CD4-positive, alpha-beta T cell treated with Interleukin-15 for 1 hour (primary cell): ENCODE measurements at regions not wholly inside any gene's neighbourhood (a gene's known extent, or its start where the extent isn't known, plus 50 kb on each side); places are given as distances from the start of the nearest gene placed in this dataset.

ENCODE experiments used
- DNase-seq: peaks from one replicate; pipeline ENCODE4 v3.0.0-alpha.2; 2020

DNA sequence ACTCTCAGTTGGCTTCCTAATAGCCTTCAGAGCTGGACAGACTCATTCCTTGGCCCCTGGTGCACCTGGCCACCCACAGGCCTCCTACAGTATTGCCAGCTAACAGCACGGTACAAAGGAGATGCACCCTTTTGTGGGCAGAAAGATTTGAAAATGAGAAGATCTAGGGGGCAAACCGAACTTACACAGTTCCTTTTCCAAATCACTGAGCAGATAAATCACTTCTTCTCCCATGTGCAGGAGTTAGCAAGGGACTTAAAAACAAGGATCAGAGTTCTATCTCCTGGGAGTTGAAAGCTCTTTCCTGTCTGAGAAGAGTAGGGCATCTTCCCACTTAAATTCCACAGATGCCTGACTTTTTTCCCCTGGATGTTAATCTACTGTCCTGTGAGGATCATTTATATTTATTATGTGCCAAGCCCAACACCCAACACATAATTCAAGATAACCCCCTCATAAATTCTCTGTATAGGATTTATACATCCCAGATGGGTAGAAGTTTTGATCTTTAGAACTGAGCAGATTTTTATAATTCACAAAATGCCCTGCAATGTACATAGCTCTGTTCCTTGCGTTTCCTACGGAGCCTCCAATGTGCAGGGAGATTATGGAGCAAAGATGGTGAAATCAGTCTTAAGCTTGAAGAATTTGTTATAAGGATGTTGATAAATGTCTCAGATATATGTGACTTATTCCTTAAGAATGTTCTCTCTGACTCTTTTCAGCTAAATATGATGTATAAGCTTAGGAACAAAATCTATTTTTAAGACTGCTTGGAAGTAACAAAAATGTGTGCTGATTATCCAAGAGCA lies 207.2 kb upstream of the DAPK1 start:
- no peak for DNase-seq

DNA sequence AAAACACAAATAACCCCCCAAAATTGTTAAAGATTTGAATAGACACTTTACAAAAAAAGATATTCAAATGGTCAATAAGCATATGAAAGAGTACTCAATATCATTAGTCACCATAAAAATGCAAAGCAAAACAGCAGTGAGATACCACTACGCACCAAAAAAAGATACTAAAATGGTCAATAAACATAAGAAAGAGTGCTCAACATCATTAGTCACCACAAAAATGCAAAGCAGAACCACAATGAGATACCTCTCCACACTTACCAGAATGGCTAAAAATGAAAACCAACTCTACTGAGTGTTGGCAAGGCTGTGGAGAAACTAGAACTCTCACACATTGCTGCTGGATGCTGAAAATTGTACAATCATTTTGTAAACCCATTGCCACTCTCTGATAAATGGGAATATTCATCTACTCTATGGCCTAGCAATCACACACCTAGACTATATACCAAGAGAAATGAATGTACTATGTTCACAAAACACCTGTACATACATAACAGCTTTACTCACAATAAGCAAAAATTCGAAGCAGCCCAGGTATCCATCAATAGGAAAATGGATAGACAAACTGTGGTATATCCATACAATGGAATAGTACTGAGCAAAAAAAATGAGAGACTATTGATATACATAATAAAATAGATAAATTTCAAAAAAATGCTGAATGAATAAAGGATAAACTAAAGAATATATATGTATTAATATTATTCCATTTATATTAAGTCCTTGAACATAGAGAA lies 205.0 kb upstream of the DAPK1 start:
- DNase-seq: no peak

- no peak for DNase-seq
These were observed 203.5 kb upstream of the DAPK1 start for GRCh38 chr9:87294126-87294525.

- no peak for DNase-seq
These were observed 196.8 kb upstream of the DAPK1 start for GRCh38 chr9:87300915-87301314.

GRCh38 chr9:87301371-87301770 lies 196.3 kb upstream of the DAPK1 start:
- no peak for DNase-seq

DNA sequence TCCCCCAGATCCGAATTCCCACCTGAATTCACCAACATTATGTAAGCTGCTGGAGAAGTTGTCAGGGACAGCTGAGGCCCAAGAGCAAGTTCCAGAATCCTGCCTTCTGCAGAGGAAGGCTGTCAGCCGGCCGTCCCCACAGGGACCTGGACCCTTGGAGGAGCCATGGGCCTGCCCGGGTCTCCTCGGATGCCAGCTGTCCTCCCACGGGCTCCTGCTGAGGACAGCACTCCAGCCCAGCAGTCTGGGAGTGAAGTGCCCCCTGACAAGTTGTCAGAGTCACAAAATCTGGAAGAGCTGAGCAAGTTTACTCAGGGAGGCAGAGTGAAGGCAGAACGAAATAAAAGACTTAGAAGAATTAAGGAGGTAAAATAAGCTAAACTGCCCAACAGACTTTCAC lies 192.5 kb upstream of the DAPK1 start:
- DNase-seq: no peak

DNA sequence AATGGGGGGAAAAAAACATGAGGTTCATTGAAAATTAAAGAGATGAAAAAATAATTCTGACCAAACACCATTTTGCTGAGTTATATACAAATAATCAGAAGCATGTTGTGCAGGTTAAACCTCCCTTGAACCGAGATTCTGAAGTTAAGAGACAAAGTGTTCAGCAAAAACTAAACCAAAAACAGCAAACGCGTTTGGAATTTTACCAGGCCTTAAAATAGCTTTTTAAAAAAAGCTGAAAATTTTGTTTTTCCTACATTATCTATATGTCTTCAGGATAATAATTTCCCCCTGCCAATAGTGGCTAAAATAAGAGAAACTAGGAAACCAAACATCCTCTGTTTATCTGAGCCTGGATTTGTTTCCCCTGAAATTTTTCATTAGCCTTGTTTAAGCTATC lies 191.7 kb upstream of the DAPK1 start:
- DNase-seq: no peak

- no peak for DNase-seq
These were observed 189.8 kb upstream of the DAPK1 start for GRCh38 chr9:87307848-87308247.

DNA sequence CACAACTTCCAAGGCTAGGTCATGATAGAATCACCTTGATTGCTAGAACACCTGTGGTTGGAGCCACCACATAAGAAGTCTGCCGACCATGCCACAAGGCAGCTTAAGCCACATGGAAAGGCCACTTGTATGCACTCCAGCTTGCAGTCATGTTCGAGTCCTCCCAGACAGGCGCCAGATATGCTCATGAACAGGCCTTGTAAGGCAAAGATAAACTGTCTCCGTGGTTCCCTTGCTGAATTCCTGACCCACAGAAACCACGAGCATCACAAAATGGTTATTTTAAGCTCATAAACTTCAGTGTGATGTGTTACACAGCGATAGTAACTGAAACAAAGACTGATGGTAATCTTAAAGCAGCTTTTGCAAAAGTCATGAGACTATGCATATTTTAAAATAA lies 188.4 kb upstream of the DAPK1 start:
- DNase-seq: no peak

GRCh38 chr9:87310827-87311523 lies 186.7 kb upstream of the DAPK1 start:
- no peak for DNase-seq

DNA sequence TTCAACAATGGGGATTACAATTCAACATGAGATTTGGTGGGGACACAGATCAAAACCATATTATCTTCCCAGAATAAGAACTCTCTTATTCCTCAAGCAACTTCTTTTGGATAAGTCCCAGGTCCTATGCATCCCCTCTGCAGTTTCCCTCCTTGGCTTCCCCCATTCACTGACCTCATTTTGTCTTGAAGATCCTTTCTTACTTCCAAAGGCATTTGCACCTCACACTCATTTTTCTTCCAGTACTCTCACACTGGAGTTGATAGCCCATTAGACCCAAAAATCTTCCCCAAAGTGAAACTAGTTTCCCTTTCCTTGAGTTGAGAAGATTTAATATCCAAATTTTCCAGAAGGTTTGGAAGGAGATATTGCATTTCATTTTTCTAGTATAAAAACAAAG lies 178.0 kb upstream of the DAPK1 start:
- no peak for DNase-seq

- DNase-seq: no peak
These were observed 177.4 kb upstream of the DAPK1 start for GRCh38 chr9:87320146-87320884.

DNA sequence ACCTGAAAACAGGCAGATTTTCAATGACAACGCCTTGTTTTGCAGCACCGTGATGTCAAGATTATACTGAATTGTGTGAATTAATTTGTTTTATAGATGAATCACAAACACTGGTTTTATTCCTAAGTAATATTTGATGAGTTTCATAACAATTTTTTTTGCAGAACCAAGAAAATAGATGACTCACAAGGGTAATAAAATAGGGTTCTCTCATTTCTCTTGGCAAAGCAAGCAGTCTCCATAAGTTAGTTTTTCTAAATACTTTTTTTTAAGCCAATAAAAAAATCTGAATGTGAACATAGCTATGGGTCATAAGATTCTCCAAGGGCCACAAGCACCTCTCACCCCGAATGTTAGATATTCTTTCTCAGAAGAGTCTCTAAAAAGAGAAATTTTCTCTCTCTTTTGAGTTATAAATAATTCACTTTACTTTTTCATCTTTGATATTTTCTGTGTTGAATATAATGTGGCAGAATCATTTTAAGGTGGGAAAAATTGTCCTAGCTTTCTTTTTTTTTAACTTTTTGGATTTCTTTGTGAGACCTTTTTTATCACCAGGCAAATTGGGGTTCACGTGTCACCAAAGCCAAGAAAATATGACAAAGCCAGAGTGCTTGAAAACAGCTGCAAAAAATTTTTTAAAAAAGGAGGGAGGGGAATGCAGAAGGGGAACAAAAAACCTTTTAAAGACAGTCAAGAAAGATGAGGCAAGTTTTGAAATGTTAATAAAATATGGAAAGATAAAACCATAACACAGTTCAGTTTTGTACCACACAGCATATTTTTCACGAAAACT lies 174.6 kb upstream of the DAPK1 start:
- no peak for DNase-seq

GRCh38 chr9:87323928-87324327 lies 173.7 kb upstream of the DAPK1 start:
- no peak for DNase-seq

- DNase-seq: no peak
These were observed 173.0 kb upstream of the DAPK1 start for GRCh38 chr9:87324613-87325194.

DNA sequence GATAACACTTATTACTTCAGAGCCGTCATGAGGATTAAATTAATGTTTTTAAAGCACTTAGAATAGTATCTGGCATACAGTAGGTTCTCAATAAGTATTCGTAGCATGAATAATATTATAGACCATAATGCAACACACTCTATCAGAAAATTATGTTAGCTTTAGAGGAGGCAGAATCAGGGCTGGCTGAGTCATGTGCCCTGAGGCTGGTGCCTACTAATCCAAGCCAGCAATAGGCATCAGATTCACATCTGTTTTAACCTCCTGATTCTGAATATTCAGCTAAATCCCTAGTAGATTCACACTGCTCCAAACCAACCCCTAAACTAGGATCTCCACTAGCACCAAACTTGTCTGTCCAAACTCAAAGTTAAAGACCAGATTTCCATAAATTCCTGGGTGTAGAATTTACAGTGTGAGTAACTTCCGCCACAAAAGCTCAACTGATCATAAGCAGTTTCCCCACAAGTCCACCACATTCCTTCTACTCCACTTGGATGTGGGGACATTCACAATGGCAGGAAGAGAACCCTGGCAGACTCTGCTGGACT lies 170.0 kb upstream of the DAPK1 start:
- no peak for DNase-seq

GRCh38 chr9:87333802-87334201 lies 163.9 kb upstream of the DAPK1 start:
- DNase-seq: no peak

GRCh38 chr9:87334366-87334765 lies 163.3 kb upstream of the DAPK1 start:
- DNase-seq: no peak

- DNase-seq: no peak
These were observed 161.3 kb upstream of the DAPK1 start for GRCh38 chr9:87336407-87336806.

DNA sequence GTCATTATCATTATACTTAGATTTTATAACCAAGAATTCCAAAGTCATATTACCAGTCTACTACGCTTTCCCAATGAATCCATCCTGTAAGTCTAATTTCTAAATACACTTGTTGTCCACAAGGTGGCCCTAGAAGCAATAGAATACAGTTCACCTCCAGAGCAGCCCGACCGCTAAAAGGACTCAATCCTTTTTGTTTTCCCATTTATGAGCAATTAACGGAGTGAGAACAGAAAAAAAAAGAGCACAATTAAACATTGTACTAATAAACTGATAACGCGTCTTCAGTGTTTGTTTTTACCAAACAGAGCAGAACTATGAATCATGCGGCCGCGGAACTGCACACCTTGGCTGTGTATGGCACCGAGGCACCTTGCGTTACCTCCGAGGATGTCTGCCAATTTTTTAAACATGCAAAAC lies 160.7 kb upstream of the DAPK1 start:
- DNase-seq: no peak

GRCh38 chr9:87337335-87338087 lies 160.2 kb upstream of the DAPK1 start:
- no peak for DNase-seq
